DOHH2 (cell line): ENCODE measurements at regions not wholly inside any gene's neighbourhood (a gene's known extent, or its start where the extent isn't known, plus 50 kb on each side); places are given as distances from the start of the nearest gene placed in this dataset.

Source experiments
- CTCF ChIP-seq: fragments of 200-600 bp; sonication (generic); IDR thresholded peaks from one replicate; pipeline ENCODE4 v1.5.1; 2014; ENCODE audit warnings: antibody characterized with exemption, mild to moderate bottlenecking, low read depth, low read length; ENCODE audit not compliant: poor library complexity, severe bottlenecking
- EZH2phosphoT487 ChIP-seq: fragments of 200-600 bp; sonication (generic); IDR thresholded peaks from 2 replicates; pipeline ENCODE4 v1.6.1; 2017; ENCODE audit warnings: borderline replicate concordance, mild to moderate bottlenecking, antibody characterized with exemption, low read length, moderate library complexity, mixed read lengths

- TF ChIP-seq CTCF (no peak), EZH2phosphoT487 (no peak)
Observed at GRCh38 chr10:63681993-63682697, 160.9 kb downstream of the REEP3 start.
